ENCODE measurements at regions not wholly inside any gene's neighbourhood (a gene's known extent, or its start where the extent isn't known, plus 50 kb on each side); places are given as distances from the start of the nearest gene placed in this dataset.
A peak's percentile ranks its signal among the peaks of the same experiment; 100 is the strongest.
"Not testable (repeated sequence)": the region's sequence is repeated elsewhere in the genome, so short reads cannot be mapped to it uniquely, and the experiment has no call there.

- DNase-seq (no peak), ATAC-seq (peak; percentile 62)
- intact Hi-C loops (cut with DNase I), result no loop called here
- no peak for TF ChIP-seq CTCF (IDR thresholded peaks at IDR 0.05)
- Histone ChIP-seq H3K4me3 (no peak overlapping the region), H3K4me1 (no peaks in the 10 kb centered on the region), H3K27ac (no peak overlapping the region), H3K36me3 (no peaks in the 10 kb centered on the region), H3K9me3 (no peaks in the 10 kb centered on the region), H3K27me3 (no peaks in the 10 kb centered on the region)
Observed at GRCh38 chr14:81767266-81767995, 233.8 kb upstream of the SEL1L start.

GRCh38 chr14:81771651-81772275, 238.1 kb upstream of the SEL1L start:
- ATAC-seq, result peak; percentile 49
- Histone ChIP-seq H3K4me3 (no peak overlapping the region), H3K27me3 (no peaks in the 10 kb centered on the region), H3K9me3 (no peaks in the 10 kb centered on the region), H3K27ac (no peak overlapping the region), H3K36me3 (no peaks in the 10 kb centered on the region), H3K4me1 (no peaks in the 10 kb centered on the region)
- no peak for TF ChIP-seq CTCF (IDR thresholded peaks at IDR 0.05)
- no peak for DNase-seq
- intact Hi-C loops (cut with DNase I), result no loop called here

DNA sequence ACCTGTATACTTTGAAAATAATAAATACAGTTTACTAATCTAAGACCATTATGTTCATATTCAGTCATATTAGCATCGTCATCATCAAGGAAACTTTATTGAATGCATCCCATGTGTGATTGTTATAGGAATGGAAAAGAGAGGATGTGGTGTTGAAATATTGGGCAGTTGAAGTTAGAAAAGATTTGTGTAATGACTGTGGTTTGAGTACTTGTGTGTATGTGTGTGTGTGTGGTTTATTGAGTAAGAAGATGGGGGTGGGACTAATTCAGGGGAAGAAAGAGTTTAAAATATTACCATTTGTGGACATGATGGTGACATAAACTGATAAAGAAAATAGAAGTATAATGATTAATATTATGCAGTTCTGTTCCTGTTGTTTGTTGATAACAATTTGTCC, 238.7 kb upstream of the SEL1L start:
- intact Hi-C loops (cut with DNase I), result no loop called here
- Histone ChIP-seq H3K4me3 (no peak overlapping the region), H3K9me3 (no peaks in the 10 kb centered on the region), H3K27me3 (no peaks in the 10 kb centered on the region), H3K4me1 (no peaks in the 10 kb centered on the region), H3K27ac (no peak overlapping the region), H3K36me3 (no peaks in the 10 kb centered on the region)
- DNase-seq (no peak), ATAC-seq (peak; percentile 75)
- no peak for TF ChIP-seq CTCF (IDR thresholded peaks at IDR 0.05)

DNA sequence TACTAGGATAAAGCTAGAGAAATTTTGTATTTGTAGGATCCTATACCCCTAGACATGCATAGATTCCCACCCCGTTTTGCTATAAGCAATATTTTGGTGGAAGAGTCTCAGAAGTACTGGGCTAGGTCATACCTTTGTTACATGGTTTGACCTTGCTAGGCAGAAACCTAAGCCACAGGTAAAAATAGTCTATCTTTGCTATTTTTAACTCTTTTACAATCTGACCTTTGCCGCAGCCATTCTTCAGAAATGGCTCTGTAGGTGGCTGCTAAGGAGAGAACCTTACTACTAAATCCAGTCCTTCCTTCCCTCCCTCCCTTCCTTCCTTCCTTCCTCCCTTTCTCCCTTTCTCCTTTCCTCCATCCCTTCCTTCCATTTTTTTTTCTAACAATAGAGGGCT, 242.9 kb upstream of the SEL1L start:
- ATAC-seq, result no peak
- no peak overlapping the region for H3K4me3 ChIP-seq
- no peak for TF ChIP-seq CTCF (IDR thresholded peaks at IDR 0.05)
- no peaks in the 10 kb centered on the region for H3K9me3 ChIP-seq
- no peaks in the 10 kb centered on the region for H3K4me1 ChIP-seq
- no peak overlapping the region for H3K27ac ChIP-seq
- intact Hi-C loops (cut with DNase I), result no loop called here
- no peak for DNase-seq
- no peaks in the 10 kb centered on the region for H3K27me3 ChIP-seq
- no peaks in the 10 kb centered on the region for H3K36me3 ChIP-seq

DNA sequence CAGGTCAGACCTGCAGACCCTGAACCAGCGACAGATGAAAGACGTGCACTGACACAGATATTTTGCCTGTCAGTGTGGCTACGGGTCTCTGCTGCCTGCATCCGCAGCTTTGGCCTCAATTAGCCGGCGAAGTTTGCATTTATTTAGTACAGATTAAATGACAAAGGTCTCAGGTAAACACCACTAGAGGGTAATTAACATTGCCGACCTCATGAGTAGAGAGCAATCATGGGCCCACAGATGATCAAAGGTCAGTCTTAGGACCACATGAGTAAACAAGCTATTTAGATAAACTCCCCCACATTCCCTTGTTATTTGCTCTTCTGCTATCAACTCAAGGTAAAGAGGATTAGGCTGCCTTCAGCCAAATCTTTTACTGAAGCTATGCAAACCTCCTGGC, 248.1 kb upstream of the SEL1L start:
- ATAC-seq; H3K27ac ChIP-seq; H3K27me3 ChIP-seq; H3K9me3 ChIP-seq; H3K4me1 ChIP-seq; DNase-seq; H3K36me3 ChIP-seq; H3K4me3 ChIP-seq; intact Hi-C loops (cut with DNase I): not testable (repeated sequence)

GRCh38 chr14:81784084-81784483, 250.4 kb upstream of the SEL1L start:
- no peak for TF ChIP-seq CTCF (IDR thresholded peaks at IDR 0.05)
- H3K36me3 ChIP-seq, result no peaks in the 10 kb centered on the region
- intact Hi-C loops (cut with DNase I), result no loop called here
- DNase-seq, result no peak
- H3K27me3 ChIP-seq, result no peaks in the 10 kb centered on the region
- no peaks in the 10 kb centered on the region for H3K4me1 ChIP-seq
- ATAC-seq, result no peak
- H3K9me3 ChIP-seq, result no peaks in the 10 kb centered on the region
- H3K4me3 ChIP-seq, result no peak overlapping the region
- H3K27ac ChIP-seq, result no peak overlapping the region
